Skin epidermis (tissue), 12 donors: ENCODE measurements at regions not wholly inside any gene's neighbourhood (a gene's known extent, or its start where the extent isn't known, plus 50 kb on each side); places are given as distances from the start of the nearest gene placed in this dataset.
A peak's percentile ranks its signal among the peaks of the same experiment; 100 is the strongest.
"Not testable (repeated sequence)": the region's sequence is repeated elsewhere in the genome, so short reads cannot be mapped to it uniquely, and the experiment has no call there.

Experiments used
- H3K27ac ChIP-seq, 21 experiments: fragments of 200-600 bp; sonication (generic) in 11 of 21; one replicate each; pipeline ENCODE4 v1.5.0; 2020; ENCODE audit warnings: mild to moderate bottlenecking in 3 of 21, inconsistent platforms in 2 of 21, moderate library complexity in 2 of 21
- H3K4me3 ChIP-seq, 7 experiments: fragments of 200-600 bp; sonication (generic) in 2 of 7; one replicate each; pipeline ENCODE4 v1.5.0; 2020; ENCODE audit warnings: inconsistent platforms in 2 of 7, mild to moderate bottlenecking in 2 of 7, moderate library complexity in 1 of 7

GRCh38 chr4:38483628-38484027 is 180.4 kb upstream of the KLF3 start:
- H3K4me3 ChIP-seq, H3K27ac ChIP-seq: not testable (repeated sequence)

- Histone ChIP-seq H3K27ac (peak overlapping the region in 6 of 21 experiments; percentile 3 to 69 (median 38)), H3K4me3 (no peak overlapping the region)
Measured at GRCh38 chr4:38489011-38489861, 174.8 kb upstream of the KLF3 start.

- no peak overlapping the region for H3K4me3 ChIP-seq
- H3K27ac ChIP-seq: peak overlapping the region in 10 of 21 experiments; percentile 3 to 69 (median 22)
Measured at GRCh38 chr4:38489924-38490639, 173.9 kb upstream of the KLF3 start.

DNA sequence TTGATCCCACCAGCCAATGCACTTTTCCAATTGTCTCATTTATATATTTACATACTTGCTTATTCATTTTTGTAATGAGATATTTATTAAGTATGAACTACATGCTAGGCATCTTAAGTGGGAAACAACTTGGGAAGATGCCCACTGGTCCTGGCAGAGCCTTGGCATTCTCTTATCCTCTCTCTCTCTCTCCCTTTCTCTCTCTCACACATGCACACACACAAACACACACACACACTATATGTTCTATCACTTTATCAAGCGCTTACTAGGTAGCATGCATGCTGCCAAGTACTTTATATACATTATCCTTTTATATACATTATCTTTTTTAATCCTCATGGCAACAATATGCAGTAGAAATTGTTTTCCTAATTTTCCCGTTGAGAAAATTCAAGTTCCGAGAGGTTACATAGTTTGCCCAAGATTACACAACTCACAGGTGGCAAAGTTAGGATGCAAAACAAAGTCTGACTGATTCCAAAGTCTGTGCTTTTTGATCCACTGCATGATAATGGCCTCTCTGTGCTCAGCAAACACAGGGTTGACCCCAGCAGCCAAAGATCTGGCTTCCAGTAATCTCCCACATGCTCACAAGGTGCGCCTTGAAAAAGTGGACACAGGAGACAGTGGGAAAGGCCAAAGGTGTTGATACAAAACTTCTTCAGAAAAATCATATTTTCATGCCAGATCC is 173.1 kb upstream of the KLF3 start:
- Histone ChIP-seq H3K4me3 (no peak overlapping the region), H3K27ac (peak overlapping the region in 4 of 21 experiments; percentile 17 to 64 (median 34))

GRCh38 chr4:38491854-38492478 is 172.0 kb upstream of the KLF3 start:
- no peak overlapping the region for H3K27ac ChIP-seq
- no peak overlapping the region for H3K4me3 ChIP-seq

- Histone ChIP-seq H3K27ac (no peak overlapping the region), H3K4me3 (no peak overlapping the region)
Measured at GRCh38 chr4:38493066-38493465, 170.9 kb upstream of the KLF3 start.

GRCh38 chr4:38495446-38495845 is 168.6 kb upstream of the KLF3 start:
- Histone ChIP-seq H3K4me3 (no peak overlapping the region), H3K27ac (no peak overlapping the region)

DNA sequence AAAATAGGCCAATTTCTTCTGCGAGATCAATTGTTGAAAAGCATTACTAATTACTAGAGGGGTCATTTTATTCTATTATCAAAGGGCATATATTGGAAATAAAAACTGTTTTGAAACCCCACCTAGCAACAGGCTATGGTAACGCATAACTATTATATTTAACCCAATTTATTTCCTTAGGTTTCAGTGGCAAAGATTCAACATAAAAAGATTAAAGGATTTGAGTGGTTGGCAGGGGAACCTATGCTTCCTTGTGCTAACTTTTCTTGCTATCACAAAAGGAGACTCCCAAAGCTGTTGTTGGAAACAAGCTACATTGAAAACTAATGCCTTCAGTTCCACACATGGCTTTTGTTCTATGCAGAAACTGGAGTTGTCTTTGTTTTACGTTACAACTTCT is 166.9 kb upstream of the KLF3 start:
- no peak overlapping the region for H3K27ac ChIP-seq
- no peak overlapping the region for H3K4me3 ChIP-seq

- no peak overlapping the region for H3K4me3 ChIP-seq
Measured at GRCh38 chr4:38499101-38499500, 164.9 kb upstream of the KLF3 start.

DNA sequence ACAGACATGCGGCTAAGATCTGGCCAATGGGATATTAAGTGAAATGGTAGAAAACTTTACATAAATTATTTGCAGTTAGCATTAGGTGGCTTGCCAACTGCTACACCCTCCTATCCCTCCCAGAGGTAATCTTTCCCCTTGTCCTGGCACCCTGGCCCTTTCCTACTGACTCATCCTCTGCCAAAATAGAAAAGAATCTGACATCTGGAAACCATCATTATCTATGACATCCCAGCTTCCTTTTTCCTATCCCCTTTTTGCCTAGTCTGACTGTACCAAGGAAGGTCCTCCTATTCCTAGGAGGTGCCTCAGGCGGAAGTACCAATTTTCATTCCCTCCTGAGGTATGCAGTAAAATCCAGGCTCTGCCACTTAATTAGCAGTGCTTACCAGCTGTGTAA is 163.6 kb upstream of the KLF3 start:
- H3K4me3 ChIP-seq: no peak overlapping the region
- no peak overlapping the region for H3K27ac ChIP-seq

More at GRCh38 chr4:38499101-38499500, 164.9 kb upstream of the KLF3 start:
- H3K27ac ChIP-seq: no peak overlapping the region

- Histone ChIP-seq H3K4me3 (no peak overlapping the region), H3K27ac (no peak overlapping the region)
Measured at GRCh38 chr4:38501698-38502097, 162.3 kb upstream of the KLF3 start.

DNA sequence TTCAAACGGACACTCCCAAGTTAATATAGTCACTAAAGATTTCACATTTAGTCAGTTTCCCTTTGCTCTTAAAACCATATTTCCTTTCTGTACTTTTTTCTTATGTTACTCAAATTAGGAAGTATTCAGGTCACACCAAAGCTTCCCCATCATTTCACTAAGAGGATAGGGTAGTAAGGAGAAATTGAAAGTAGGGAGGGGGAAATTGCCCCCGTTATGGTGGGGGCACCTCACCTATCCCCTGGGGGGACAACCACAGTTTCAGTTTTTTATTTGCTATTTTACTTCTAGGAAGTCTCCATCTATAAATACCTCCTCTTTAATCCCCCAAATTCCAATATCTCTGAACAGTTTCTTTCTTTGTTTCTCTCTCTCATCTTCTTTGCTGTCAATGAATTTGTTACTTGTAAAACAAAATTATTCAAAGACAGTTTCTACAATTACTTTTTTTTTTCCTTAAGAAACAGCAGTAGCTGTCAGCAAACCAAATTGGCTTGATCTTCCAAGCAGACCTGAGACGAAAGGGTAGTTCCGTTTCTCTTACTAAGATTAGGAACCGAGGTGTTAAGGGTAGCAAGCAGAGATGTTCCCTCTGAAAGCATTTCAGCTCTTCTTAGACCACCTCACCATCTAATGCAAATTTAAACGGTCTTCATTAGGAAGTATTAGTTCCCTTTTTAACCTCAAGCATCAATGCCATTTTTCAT is 160.2 kb upstream of the KLF3 start:
- no peak overlapping the region for H3K4me3 ChIP-seq

GRCh38 chr4:38504396-38504715 is 159.6 kb upstream of the KLF3 start:
- Histone ChIP-seq H3K27ac (no peak overlapping the region), H3K4me3 (no peak overlapping the region)

More for the DNA sequence above, 160.2 kb upstream of the KLF3 start:
- H3K27ac ChIP-seq: no peak overlapping the region

- Histone ChIP-seq H3K4me3 (no peak overlapping the region), H3K27ac (peak overlapping the region in 5 of 21 experiments; percentile 11 to 64 (median 28))
Measured at GRCh38 chr4:38509551-38509950, 154.4 kb upstream of the KLF3 start.

GRCh38 chr4:38510201-38510600 is 153.8 kb upstream of the KLF3 start:
- Histone ChIP-seq H3K4me3 (no peak overlapping the region), H3K27ac (peak overlapping the region in 4 of 21 experiments; percentile 20 to 64 (median 30))

GRCh38 chr4:38511702-38512101 is 152.3 kb upstream of the KLF3 start:
- H3K4me3 ChIP-seq: no peak overlapping the region
- H3K27ac ChIP-seq: no peak overlapping the region

DNA sequence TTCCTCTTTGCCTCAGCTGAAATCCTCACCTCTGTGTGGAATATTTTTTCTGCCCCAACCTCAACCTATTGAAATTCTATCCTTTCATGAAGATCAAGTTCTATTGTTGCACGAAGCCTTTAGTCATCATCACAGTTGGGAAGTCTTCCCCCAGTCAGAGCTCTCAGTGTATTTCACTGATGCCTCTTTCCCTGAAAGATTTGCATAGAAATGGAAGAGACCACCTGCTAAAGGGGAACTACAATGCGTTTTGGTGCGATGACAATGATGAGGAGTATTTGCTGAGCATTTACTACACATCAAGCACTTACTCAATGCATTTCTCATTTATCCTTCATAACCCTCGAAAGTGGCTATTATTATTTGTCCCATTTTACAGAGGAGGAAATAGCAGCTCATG is 151.2 kb upstream of the KLF3 start:
- no peak overlapping the region for H3K4me3 ChIP-seq
- no peak overlapping the region for H3K27ac ChIP-seq

DNA sequence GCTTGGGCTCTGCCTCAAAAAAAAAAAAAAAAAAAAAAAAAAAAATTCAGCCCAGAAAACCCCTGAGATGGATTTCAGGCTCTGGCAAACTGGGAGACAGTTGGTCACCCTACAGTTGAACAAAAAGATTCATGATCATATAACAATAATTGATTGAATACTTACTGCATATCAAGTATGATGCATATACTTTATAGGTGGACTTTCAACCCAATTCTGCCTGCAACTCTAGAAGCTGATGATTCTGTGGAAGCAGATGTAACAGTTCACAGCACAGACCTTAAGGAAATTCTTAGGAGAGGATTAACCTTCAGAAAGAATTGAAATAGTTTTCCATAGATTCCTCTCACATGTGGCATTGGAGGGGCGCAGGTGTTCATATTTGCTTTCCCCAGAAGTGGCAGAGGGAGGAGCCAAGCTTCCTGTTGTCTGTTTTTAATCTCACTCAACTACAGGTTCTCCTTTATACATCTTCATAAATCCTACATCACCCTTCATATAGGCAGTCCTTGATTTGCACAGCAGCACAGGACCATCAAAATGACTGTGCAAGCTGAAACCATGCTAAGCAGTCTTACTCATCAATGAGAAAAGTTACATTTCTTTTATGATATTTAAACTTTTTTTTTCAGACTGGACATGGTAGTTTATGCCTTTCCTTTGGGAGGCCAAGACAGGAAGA is 149.4 kb upstream of the KLF3 start:
- Histone ChIP-seq H3K4me3 (no peak overlapping the region), H3K27ac (no peak overlapping the region)

DNA sequence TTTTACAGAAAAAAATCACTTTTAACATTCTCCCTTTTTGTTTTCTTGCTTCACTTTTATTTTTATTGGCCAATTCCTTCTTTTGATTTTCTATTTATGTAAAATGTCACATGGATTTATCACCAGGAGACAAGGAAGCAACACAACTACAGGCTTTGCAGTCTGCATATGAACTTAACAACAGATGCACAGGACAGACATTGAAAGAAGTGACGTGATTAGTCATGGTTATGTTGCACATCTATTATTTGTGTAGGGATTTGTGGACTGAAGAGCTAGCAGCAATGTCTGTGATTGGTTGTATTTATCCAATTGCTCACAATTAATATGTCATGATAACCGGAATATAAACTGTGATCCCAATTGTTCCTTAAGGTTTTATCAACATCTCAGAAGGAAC is 147.8 kb upstream of the KLF3 start:
- Histone ChIP-seq H3K4me3 (no peak overlapping the region), H3K27ac (no peak overlapping the region)
